Osteoblast (primary cell): ENCODE measurements at regions not wholly inside any gene's neighbourhood (a gene's known extent, or its start where the extent isn't known, plus 50 kb on each side); places are given as distances from the start of the nearest gene placed in this dataset.
A peak's percentile ranks its signal among the peaks of the same experiment; 100 is the strongest.

Source experiments
- DNase-seq: peaks from one replicate; pipeline ENCODE4 v3.0.0; 2011; ENCODE audit warnings: low spot score, mixed read lengths; ENCODE audit not compliant: insufficient read length; ENCODE audit errors: missing footprints
- H2AFZ ChIP-seq: 2 replicates; pipeline ENCODE4 v1.6.0; 2011; ENCODE audit warnings: mild to moderate bottlenecking, low read length
- H3K27ac ChIP-seq: 2 replicates; pipeline ENCODE4 v1.5.1; 2011; ENCODE audit warnings: mild to moderate bottlenecking, low read depth, low read length, moderate library complexity
- H3K27me3 ChIP-seq: 2 replicates; pipeline ENCODE4 v1.6.0; 2012; ENCODE audit warnings: mild to moderate bottlenecking, control low read depth, inconsistent platforms, low read length, moderate library complexity; ENCODE audit not compliant: insufficient read depth
- H3K36me3 ChIP-seq: 2 replicates; pipeline ENCODE4 v1.5.1; 2011; ENCODE audit warnings: mild to moderate bottlenecking, low read length, control low read depth, moderate library complexity; ENCODE audit not compliant: insufficient read depth
- H3K4me1 ChIP-seq: 2 replicates; pipeline ENCODE4 v1.5.1; 2011; ENCODE audit warnings: mild to moderate bottlenecking, low read length, control low read depth, moderate library complexity; ENCODE audit not compliant: insufficient read depth
- H3K4me2 ChIP-seq: 2 replicates; pipeline ENCODE4 v1.6.0; 2011; ENCODE audit warnings: mild to moderate bottlenecking, low read length; ENCODE audit not compliant: insufficient read depth
- H3K4me3 ChIP-seq: fragments of 200-600 bp; sonication (generic); 3 replicates; pipeline ENCODE4 v1.5.1; 2012; ENCODE audit warnings: mild to moderate bottlenecking, low read length, inconsistent platforms; ENCODE audit not compliant: insufficient read depth
- H3K79me2 ChIP-seq: 2 replicates; pipeline ENCODE4 v1.6.0; 2012; ENCODE audit warnings: mild to moderate bottlenecking, low read length, control low read depth, inconsistent platforms; ENCODE audit not compliant: insufficient read depth
- H3K9me3 ChIP-seq: 2 replicates; pipeline ENCODE4 v1.5.1; 2011; ENCODE audit warnings: low read depth, low read length, control low read depth
- H4K20me1 ChIP-seq: 2 replicates; pipeline ENCODE4 v1.6.0; 2012; ENCODE audit warnings: mild to moderate bottlenecking, low read length, control low read depth; ENCODE audit not compliant: insufficient read depth
- TF ChIP-seq, protein P1 (sequence below): IDR thresholded peaks from 2 replicates; pipeline ENCODE4 v1.5.1; 2011; ENCODE audit warnings: mild to moderate bottlenecking, low read depth, low read length, moderate library complexity; ENCODE audit errors: extremely low read depth

DNA sequence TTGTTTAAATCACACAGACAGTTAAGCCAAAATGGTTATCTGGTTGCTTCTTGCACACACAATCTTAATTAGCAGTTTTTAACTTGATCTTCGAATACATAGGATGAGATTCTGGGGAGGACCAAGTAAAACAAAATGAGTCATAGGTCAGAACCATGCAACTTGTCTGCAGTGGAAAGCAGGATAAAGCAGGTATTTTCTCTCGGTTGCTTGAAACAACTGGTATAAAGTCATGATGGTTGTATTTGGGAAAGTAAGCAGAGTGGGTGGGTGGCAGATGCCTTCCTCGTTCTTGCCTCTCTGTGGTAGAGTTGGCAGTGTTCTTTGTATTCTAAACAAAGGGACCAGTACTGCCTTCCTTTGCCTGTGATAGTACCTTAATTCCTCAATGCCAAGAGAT is 167.0 kb downstream of the COG6 start:
- TF ChIP-seq, protein P1, sequence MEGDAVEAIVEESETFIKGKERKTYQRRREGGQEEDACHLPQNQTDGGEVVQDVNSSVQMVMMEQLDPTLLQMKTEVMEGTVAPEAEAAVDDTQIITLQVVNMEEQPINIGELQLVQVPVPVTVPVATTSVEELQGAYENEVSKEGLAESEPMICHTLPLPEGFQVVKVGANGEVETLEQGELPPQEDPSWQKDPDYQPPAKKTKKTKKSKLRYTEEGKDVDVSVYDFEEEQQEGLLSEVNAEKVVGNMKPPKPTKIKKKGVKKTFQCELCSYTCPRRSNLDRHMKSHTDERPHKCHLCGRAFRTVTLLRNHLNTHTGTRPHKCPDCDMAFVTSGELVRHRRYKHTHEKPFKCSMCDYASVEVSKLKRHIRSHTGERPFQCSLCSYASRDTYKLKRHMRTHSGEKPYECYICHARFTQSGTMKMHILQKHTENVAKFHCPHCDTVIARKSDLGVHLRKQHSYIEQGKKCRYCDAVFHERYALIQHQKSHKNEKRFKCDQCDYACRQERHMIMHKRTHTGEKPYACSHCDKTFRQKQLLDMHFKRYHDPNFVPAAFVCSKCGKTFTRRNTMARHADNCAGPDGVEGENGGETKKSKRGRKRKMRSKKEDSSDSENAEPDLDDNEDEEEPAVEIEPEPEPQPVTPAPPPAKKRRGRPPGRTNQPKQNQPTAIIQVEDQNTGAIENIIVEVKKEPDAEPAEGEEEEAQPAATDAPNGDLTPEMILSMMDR, result no peak
- H3K4me2 ChIP-seq, result peak overlapping the region; percentile 20
- no peaks in the 10 kb centered on the region for H3K79me2 ChIP-seq

DNA sequence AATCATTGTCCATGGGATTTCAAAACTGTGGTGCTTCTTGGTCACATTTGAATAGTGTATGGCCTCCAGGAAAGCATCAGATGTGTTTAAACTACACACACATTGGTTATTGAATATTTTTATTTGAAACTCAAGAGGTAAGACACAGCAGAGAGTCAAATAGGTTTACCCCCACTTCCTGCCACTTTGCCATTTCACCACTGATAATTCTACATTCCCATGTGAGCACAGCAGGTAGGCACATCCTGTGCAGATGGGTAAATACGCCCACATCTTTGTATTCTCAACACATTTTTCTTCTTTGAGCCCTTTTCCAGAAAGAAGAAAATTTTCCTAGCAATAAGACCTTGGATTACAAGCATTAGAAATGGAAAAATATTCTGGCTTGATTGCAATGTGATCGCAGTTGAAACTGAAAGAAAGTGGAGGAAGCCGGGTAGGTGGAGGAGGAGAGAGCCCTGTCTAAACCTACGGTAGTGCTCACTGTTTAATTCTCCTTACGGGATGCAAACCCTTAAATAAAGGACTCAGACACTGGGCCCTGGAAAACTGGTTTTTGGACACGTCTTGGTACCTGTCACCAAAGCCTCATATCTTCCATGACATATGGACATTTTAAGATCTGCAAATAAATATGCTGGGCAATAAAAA is 167.7 kb downstream of the COG6 start:
- H3K79me2 ChIP-seq, result no peaks in the 10 kb centered on the region
- no peaks in the 10 kb centered on the region for H3K36me3 ChIP-seq
- TF ChIP-seq, protein P1, result no peak
- H4K20me1 ChIP-seq, result no peaks in the 10 kb centered on the region
- H3K4me1 ChIP-seq, result no peaks in the 10 kb centered on the region
- no peak overlapping the region for H3K27ac ChIP-seq
- no peaks in the 10 kb centered on the region for H3K27me3 ChIP-seq
- no peaks in the 10 kb centered on the region for H3K9me3 ChIP-seq
- no peak for DNase-seq
- H3K4me2 ChIP-seq, result no peak overlapping the region
- H2AFZ ChIP-seq, result no peak overlapping the region
- H3K4me3 ChIP-seq, result no peak overlapping the region

More for the DNA sequence above, 167.0 kb downstream of the COG6 start:
- Histone ChIP-seq H3K9me3 (no peaks in the 10 kb centered on the region), H3K36me3 (no peaks in the 10 kb centered on the region), H4K20me1 (no peaks in the 10 kb centered on the region), H3K27ac (no peak overlapping the region), H2AFZ (no peak overlapping the region), H3K27me3 (no peaks in the 10 kb centered on the region), H3K4me1 (no peaks in the 10 kb centered on the region), H3K4me3 (no peak overlapping the region)
- DNase-seq, result no peak

DNA sequence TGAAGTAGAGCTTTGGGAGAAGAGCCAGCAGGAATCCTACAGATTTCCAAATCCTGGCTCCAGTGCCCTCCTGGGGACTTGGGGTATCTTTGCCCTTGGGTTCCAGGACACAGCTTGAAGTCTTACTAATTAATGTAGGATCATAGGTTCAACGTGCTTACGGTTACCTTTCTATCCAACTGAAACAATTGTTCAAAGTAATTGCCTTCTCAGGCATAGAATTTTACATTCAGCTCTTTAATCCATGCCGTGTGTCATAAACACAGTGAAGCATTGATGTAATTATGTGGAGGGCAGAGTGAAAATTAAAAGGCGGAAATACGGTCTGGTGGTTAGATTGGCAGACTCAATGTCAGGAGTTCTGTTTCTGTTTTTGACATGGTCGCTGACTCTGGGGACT is 170.4 kb downstream of the COG6 start:
- H3K4me3 ChIP-seq, result no peak overlapping the region
- H3K79me2 ChIP-seq, result no peaks in the 10 kb centered on the region
- no peak overlapping the region for H3K27ac ChIP-seq
- H4K20me1 ChIP-seq, result no peaks in the 10 kb centered on the region
- no peak overlapping the region for H3K4me2 ChIP-seq
- TF ChIP-seq, protein P1, result no peak
- H2AFZ ChIP-seq, result no peak overlapping the region
- no peaks in the 10 kb centered on the region for H3K36me3 ChIP-seq
- no peaks in the 10 kb centered on the region for H3K9me3 ChIP-seq
- no peak for DNase-seq
- H3K27me3 ChIP-seq, result no peaks in the 10 kb centered on the region
- no peaks in the 10 kb centered on the region for H3K4me1 ChIP-seq

DNA sequence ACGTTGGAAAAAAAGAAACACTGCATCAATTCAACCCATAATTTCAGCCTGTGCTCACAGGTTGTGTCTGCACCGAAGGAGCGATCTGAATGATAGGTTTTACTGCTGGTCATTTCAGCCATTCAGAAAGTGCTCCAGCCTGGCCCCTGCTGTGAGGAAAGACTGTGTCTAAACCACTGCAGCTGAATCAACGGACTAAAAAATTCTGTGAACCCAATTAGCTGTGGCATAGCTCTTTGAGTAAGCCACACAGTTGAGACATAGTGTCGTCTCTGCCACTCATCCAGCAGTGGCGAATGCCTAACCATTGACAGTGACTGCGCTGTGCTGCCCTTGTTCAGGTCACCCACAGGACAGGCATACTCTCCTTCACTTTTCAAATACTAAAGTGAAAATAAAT is 179.8 kb downstream of the COG6 start:
- DNase-seq, result no peak
- Histone ChIP-seq H3K27me3 (no peaks in the 10 kb centered on the region), H3K4me3 (peak overlapping the region; percentile 69), H3K4me2 (peak overlapping the region; percentile 92), H3K36me3 (no peaks in the 10 kb centered on the region), H3K79me2 (no peaks in the 10 kb centered on the region), H4K20me1 (no peaks in the 10 kb centered on the region), H3K9me3 (no peaks in the 10 kb centered on the region), H2AFZ (peak overlapping the region; percentile 89), H3K27ac (no peak overlapping the region), H3K4me1 (peaks cover 11% of the 10 kb centered on the region)
- TF ChIP-seq, protein P1, result no peak
